ENCODE measurements at regions not wholly inside any gene's neighbourhood (a gene's known extent, or its start where the extent isn't known, plus 50 kb on each side); places are given as distances from the start of the nearest gene placed in this dataset.

DNA sequence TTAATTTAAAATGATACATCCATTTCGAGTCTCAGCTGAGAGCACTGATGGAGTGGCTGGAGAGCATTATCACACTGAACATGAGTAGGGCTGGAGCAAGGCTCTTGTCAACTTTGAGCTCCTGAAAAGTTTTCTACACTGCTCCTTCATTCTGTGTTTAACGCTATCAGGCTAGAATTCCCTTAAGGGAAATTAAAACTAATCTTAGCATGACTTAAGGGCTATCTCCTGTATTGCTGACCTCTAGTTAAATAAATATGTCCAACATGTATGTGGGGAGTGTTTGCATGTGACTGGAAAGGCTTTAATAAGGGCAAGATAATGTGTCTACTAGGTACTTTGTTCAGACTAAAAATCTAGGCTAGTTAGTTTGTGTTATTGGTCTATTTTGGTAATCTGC, 116.7 kb upstream of the CAND1 start:
- in situ Hi-C loops (cut with MboI; ENCODE audit: low pct_unique_long_range_greater_than_20kb, low sequenced_read_pairs), result no loop called here
- DNase-seq, result no peak

GRCh38 chr12:67154901-67155300, 114.3 kb upstream of the CAND1 start:
- no peak for DNase-seq
- in situ Hi-C loops (cut with MboI; ENCODE audit: low pct_unique_long_range_greater_than_20kb, low sequenced_read_pairs), result no loop called here

- in situ Hi-C loops (cut with MboI; ENCODE audit: low pct_unique_long_range_greater_than_20kb, low sequenced_read_pairs), result no loop called here
- no peak for DNase-seq
Measured at GRCh38 chr12:67155863-67156262, 113.3 kb upstream of the CAND1 start.

DNA sequence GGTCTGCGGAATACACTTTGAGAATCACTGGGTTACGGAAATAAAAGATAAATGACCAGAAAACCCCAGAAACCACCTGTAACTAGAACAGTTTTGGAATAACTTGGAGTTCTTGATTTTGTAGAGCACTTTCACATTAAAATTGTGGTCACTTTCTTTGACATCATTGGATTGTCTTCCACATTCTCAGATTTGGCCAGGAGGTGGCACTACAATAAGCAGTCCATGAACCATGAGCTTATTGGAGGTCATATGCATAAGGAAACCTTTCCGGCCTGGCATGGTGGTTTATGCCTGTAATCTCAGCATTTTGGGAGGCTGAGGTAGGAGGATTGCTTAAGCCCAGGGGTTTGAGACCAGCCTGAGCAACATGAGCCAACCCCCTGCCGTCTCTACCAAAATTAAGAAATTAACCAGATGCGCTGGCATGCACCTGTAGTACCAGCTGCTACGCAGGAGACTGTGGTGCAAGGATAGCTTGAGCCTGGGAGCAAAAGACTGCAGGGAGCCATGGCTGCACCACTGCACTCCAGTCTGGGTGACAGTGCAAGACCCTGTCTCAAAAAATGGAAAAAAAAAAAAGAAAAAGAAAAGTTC, 107.7 kb upstream of the CAND1 start:
- DNase-seq, result peak; percentile 35
- in situ Hi-C loops (cut with MboI; ENCODE audit: low pct_unique_long_range_greater_than_20kb, low sequenced_read_pairs), result no loop called here

GRCh38 chr12:67173258-67173657, 95.9 kb upstream of the CAND1 start:
- in situ Hi-C loops (cut with MboI; ENCODE audit: low pct_unique_long_range_greater_than_20kb, low sequenced_read_pairs), result no loop called here
- DNase-seq, result no peak

DNA sequence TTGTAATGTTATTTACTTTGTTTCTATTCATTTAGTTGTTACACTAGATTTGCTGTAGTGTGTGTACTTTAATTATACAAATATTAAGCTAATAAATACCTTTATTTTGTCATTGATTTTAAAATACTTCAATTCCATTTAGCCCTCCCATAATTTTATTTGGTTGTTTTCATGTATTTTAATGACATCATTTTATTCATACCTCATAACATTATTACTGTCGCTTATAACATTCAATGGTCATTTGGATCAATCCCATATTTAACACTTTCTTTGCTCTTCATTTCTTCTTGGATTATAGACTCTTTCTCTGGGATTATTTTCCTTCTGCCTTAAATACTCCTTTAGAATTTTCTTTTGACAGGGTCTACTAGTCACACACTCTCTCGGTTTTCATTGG, 86.6 kb upstream of the CAND1 start:
- DNase-seq, result no peak
- in situ Hi-C loops (cut with MboI; ENCODE audit: low pct_unique_long_range_greater_than_20kb, low sequenced_read_pairs), result no loop called here

DNA sequence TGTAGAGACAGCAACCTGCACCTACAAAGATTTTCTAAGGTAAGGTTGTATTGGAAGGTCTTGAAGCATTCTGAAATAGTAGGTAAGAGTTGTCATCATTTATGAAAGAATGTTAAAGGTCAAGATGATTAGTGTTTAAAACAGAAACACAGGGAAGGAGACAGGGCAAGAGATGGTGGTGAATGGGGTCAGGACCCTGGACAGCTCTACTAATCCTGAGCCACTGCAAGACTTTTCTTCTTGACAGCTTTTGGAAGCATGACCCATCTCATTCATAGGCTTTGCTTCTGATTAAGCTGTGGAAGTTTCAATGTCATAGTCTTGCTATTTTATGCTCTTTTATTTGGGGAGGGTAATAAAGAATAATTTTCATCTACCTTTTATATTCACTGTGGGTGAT, 75.5 kb upstream of the CAND1 start:
- in situ Hi-C loops (cut with MboI; ENCODE audit: low pct_unique_long_range_greater_than_20kb, low sequenced_read_pairs), result no loop called here
- DNase-seq, result peak; percentile 49

GRCh38 chr12:67200386-67200785, 68.8 kb upstream of the CAND1 start:
- in situ Hi-C loops (cut with MboI; ENCODE audit: low pct_unique_long_range_greater_than_20kb, low sequenced_read_pairs), result no loop called here
- DNase-seq, result no peak

GRCh38 chr12:67202011-67202677, 67.0 kb upstream of the CAND1 start:
- DNase-seq, result no peak
- in situ Hi-C loops (cut with MboI; ENCODE audit: low pct_unique_long_range_greater_than_20kb, low sequenced_read_pairs), result no loop called here

GRCh38 chr12:67202678-67203012, 66.5 kb upstream of the CAND1 start:
- no peak for DNase-seq
- in situ Hi-C loops (cut with MboI; ENCODE audit: low pct_unique_long_range_greater_than_20kb, low sequenced_read_pairs), result no loop called here

- DNase-seq, result no peak
- in situ Hi-C loops (cut with MboI; ENCODE audit: low pct_unique_long_range_greater_than_20kb, low sequenced_read_pairs), result no loop called here
Measured at GRCh38 chr12:67208281-67209067, 60.7 kb upstream of the CAND1 start.

GRCh38 chr12:67211029-67211428, 58.1 kb upstream of the CAND1 start:
- DNase-seq, result no peak
- in situ Hi-C loops (cut with MboI; ENCODE audit: low pct_unique_long_range_greater_than_20kb, low sequenced_read_pairs), result no loop called here

GRCh38 chr12:67211494-67211893, 57.7 kb upstream of the CAND1 start:
- in situ Hi-C loops (cut with MboI; ENCODE audit: low pct_unique_long_range_greater_than_20kb, low sequenced_read_pairs), result no loop called here
- no peak for DNase-seq

DNA sequence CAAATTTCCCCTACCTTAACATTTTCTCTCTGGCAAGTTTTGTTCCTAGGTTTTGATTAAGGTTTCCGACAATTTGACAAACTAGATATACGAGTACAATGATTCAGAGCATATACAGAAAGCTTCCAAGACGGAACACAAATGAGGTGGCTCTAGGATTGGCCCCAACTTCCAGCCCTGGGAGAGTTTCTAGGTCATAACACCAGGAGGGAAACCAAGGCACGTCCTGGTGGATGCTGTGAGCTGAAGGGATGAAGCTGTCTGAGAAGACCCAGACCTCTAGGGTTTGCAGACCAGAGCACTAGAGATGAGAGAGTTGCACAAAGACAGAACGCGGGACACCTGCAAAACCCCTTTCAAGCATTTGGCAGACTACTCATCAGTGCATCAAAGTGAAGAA, 51.5 kb upstream of the CAND1 start:
- in situ Hi-C loops (cut with MboI; ENCODE audit: low pct_unique_long_range_greater_than_20kb, low sequenced_read_pairs), result no loop called here
- DNase-seq, result no peak
